M059J (cell line): ENCODE measurements at regions not wholly inside any gene's neighbourhood (a gene's known extent, or its start where the extent isn't known, plus 50 kb on each side); places are given as distances from the start of the nearest gene placed in this dataset.

ENCODE experiments used
- DNase-seq: peaks from one replicate; pipeline ENCODE4 v3.0.0-alpha.2; 2012; ENCODE audit warnings: low read depth

DNA sequence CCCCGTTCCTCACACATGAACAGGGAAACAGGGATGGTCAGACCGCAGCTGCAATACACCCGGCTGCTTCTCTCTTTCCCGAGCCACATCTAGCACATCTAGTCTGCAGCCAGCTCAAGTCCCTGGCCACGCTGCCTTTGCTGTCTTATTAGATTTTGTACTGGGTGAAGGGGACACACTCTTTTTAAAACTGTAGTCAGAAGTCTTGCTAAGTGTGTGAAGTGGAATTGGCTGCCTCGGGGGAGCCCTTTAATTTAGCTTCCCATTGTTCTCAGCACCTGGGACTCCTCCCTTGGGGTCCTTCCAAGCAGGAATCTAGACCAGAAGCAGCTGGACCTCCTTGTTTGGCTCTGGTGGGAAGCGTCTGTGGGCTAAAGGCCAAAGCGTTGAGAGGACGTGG lies 420.0 kb downstream of the CTTN start:
- DNase-seq: no peak

DNA sequence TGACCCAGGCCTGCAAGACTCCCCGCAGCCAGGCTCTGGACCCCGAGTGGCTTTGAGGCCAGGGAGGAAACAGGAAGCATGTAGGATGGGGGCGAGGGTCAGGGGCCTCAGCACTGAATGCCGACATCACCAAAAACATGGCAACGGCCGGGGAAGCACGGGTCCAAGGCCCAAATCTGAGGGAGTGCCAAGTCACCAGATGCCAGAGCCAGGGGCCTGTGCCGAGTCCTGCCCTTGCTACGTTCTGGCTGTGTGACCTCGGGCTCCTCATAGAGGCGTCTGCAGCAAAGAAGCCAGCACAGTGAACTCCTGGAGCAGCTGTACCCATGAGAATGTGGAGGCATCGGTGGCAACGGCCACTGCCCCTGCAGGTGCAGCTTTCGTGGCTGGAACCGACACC lies 420.7 kb downstream of the CTTN start:
- DNase-seq: no peak

DNA sequence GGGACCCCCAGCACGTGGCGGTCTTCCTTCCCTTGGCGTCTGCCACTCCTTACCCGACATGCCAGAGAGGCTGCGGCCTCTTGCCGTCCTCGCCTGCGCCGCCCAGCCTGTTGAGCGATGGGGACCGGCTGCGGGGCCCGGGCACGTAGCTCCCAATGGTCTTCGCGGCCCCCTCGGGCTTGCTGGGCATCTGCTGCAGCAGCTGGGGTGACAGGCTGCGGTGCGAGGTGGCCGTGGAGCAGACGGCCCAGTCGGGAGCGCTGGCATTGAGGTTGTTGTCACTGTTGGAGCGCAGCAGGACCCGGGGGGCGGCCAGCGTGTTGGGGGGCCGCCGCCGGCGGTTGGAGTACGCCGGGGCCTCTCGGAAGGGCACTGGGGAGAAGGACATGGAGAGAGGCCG lies 422.0 kb downstream of the CTTN start:
- no peak for DNase-seq

DNA sequence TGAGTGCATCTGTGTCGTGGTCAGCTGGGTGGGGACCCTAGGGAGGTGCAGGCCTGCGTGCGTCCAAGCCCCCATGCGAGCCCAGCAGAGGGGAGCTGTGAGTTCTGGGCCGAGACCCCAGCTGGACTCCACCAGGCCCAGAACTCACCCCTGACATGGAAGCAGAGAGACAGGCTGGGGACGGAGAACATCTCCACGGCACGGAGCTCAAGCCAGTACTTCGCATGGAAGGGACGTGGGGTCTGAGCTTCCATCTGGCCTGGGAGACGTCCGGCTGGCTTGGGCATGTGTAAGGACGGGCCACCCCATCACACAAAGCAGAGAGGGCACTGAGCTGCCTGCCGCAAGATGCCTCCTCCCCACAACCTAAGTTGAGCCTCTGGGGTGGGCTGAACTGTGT lies 422.4 kb downstream of the CTTN start:
- no peak for DNase-seq

DNA sequence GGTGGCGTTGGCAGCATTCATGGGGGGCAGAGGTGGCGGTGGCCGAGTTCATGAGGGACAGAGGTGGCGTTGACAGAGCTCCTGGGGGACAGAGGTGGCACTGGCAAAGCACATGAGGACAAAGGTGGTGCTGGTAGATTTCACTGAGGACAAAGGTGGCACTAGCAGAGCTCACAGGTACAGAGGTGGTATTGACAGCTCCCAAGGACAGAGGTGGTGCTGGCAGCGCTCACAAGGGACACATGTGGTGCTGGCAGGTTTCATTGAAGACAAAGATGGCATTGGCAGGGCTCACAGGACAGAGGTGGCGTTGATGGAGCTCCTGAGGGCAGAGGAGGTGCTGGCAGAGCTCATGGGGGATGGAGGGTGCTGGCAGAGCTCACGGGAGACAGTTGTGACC lies 425.4 kb downstream of the CTTN start:
- DNase-seq: no peak

DNA sequence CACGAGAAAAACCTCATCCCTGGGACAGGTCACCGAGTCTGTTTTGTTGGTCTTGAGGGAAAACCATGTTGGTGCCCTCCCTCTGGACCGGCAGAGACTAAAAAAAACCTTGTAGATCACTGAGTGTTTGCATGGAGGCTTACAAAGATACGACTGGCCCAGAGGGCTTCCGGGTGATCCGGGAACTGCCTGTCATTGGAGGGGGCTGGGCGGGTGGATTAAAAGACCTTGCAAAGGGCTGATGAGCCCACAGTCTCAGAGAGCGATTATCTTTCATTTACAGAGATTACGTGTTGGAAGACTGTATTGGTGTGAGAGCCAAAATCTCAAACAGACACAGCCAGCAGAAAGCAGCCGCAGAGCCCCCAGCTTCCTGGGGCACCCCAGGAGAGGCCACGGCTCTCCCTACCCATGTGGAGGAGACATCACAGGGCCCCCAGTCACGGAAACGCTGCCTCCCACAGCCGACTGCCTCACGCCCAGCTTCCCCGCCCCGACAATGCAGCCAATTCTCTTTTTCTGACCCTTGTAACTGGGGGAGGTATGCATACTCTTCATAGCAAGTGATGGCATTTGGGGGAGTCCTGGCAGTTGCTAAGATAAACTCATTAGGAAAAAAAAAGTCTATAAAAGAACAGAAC lies 426.4 kb downstream of the CTTN start:
- DNase-seq: no peak

DNA sequence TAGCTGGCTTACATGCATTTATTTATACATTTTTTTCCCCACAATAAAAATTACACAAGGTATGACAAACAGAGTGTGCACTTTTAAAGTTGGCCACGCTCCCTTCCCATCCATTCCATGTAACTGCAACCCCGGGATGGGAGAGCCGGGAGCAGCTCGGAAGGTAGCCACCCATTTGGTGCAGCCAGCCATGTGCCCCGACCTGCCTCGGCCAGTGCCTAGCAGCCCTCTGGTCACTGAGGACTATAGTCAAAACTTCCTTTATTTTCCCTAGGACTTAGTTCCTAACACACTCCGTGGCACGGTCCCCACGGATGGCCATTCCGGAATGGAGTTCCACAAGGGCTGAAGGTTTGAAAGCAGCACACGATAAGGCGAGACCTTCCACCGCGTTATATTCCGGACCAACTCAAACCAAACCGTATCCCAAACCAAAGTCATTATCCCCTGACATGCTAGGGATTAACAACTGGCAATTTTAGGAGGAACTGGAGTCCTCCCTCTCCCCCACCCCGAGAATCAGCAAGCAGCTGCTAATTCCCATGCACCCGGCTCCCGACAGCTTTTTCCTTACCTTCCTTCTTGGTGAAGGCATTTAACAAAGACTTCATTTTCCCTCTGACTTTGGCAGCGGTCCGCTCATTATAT lies 426.4 kb downstream of the SHANK2 start:
- DNase-seq: no peak

DNA sequence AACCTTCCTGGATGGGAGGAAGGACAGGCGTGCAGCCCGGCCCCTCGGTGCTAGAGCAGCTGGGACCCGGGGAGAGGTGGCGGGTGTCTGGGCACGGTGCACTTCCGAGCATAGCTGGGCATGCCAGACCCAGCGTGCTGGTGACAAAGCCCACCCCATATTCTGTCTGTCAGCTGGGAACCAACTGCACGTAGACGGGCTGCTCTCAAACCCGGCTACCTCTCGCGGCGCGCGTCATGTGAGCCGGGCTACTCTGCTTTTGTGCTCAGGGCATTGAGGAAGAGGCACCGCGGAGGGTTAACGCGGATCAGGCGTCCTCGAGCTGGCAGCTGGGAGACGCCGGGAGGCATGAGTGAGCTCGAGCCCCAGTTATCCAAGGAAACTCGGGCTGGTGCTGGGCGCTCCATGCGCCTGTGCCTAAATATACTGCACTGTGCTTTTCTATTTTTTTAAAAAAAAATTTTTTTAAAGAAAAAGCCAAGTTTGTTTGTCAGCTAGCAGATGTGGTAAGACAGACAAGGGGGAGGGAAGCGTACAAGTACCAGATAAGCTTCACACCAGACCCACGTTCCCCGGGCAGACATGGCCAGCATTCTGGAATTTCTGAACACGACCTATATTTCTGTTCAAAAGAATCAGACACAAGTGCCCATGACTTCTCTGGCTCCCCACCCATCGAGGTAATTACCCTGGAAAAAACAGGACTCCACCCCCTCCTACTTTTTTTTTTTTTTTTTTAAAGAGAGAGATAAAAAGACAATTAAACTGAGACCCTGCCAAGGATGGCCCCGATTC lies 425.6 kb downstream of the SHANK2 start:
- DNase-seq: no peak

DNA sequence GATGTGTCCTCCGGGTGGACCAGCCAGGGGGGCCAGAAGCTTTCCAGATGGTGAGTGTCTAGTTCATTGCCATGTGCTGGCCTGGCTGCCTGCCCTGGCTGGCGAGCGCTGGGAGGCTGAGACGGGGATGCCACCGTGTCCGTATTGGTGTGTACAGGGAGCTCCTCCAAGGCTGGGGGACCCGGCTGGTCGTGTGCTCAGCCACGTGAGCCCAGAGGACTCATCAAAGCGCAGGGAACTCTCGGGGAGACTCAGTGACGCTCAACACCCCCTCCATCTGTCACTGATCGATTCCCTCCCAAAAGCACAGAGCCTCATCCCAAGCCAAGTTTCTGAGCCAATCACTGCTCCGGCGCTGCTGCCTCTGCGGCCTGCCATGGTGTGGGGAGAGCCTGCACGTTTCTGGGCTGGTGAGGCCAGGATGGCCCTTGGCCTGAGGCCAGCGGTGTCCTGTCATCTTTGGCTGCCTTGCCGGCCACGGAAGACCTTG lies 423.7 kb downstream of the SHANK2 start:
- no peak for DNase-seq

DNA sequence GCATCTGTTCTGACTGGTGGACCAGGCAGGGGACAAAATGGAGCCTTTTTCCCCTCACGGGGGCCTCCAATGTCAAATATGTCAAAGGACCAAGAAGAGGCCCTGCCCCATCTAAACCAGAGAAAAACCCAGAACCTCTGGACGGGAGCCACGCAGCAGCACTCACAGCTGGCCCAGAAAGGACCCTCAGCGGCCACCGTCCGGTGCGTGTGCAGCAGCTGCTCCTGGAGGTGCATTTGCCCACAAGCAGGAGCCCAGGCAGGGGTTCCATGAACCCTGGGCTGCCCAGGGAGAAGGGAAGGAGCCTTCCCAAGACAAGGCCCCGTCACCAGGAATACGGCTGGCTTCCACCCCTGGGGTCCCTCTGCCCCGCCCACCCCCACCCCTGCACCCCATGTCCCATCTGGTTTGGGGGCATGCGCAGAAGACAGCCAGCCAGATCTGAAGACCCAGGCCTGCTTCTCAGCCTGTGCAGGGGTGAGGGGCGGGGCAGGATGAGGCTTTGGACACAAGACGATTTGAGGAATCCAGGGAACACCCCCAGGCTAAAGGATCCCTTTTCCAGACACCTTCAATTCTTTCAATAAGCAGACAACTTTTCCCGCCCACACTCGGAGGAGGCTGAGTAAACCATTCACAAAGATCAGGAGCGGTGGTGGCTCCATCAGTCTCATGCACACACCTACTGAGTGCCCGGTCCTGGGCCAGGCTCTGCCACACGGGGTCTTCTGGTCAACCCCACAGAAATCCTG lies 423.1 kb downstream of the SHANK2 start:
- no peak for DNase-seq

DNA sequence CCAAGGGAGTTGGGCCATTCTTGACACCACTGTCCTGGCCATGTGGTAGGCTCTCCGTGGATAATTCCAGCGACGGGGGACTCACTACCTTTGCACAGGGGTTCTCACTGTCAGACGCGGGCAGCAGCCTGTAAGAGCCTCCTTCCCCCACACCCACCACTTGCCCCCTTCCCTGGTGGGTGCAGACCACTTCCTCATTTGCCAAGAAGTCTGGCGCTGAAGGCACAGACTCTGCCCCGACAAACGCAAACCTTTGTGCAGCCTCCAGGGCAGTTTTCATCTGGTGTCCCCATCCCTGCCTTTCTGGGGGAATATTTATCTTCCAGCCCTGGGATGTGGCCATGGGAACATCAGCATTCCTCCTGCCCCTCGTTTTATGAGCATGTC lies 422.5 kb downstream of the SHANK2 start:
- DNase-seq: no peak

DNA sequence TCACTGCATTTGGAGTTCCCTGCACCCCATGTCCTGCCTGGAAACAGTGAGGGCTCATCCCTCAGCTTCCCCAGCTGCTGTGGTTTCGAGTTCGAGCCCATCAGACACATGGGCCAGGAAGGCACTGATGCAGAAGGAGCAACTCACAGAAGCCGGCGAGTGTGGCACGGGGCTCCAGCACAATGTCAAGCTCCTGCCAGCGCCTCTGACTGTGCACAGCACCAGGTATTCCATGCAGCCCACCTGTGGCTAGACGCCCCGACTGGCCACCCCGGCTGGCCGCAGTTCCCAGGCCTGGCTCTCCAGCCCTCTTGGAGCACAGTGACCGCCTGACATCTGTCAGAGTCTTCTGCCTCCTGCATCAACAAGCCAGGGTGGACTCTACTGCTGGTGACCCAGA lies 419.4 kb downstream of the SHANK2 start:
- DNase-seq: no peak

DNA sequence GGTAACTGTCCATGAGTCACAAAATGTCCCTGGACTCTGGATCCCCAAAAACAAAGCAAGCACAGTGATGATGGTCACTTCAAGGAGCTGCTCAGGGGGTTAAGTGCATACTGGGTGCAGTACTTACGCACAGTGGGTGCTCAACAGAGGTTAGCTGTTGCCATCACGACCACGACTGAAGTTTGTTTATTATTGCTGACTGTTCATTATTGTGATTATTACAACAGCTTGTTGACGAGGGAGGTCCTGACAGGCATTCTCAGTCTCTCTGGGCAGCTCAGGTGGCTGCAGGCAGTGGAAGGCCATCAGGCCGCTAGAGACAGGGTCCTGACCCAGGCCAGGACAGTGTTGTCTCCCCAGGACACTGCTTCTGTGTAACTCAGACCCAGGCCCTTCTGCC lies 418.8 kb downstream of the SHANK2 start:
- DNase-seq: no peak

DNA sequence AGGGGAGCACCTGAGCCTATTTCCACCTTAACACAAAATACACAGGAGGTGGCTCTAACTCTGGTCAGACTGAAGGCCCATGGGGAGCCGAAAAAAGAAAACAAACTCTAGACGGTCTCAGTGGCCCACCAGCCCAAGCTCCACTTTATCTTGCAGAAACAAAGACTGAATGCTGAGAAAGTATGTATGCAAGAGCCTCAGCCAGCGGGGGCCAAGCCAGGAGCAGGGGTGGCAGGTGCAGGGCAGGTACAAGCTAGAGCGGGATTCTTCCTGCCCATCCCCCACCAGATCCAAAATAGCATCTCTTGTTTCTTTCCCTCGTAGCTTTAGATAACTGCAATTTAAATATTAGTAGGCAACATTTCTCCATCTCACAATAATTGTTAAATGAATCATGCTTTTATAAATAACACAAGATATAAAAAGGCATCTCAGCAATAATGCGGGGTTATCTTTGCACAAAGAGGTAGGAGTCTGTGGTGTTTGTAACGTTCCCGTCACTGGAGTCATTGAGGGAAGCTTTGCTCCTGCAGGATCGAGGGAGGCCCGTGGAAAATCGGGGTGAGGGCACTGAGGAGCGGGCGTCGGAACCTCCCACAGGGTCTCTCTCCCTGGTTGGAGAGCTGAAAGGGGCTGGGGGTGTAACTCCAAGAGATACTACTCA lies 418.0 kb downstream of the SHANK2 start:
- DNase-seq: no peak

DNA sequence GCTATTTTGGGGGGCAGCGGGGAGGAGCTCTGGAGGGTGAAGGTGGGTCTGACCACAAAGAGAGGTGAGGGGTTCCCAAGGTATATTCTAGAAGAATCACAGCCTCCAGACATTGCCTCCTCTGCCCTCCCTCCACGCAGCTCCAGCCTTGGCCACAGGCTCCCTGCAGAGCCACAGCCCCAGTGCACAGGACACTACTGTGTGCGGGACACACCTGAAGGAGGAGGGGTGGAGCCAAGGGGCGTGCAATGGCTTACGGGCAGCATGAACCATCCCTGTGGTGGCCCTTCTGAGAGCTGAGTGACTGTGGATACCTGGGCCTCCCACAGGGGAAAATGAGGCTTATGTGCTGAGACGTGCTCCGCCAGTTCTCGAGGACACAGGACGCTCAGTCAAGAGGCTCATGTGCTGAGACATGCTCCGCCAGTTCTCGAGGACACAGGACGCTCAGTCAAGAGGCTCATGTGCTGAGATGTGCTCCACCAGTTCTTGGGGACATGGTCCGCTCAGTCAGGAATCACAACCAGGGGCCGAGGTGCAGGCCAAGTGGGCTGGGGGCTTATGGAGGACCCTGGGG lies 417.3 kb downstream of the SHANK2 start:
- DNase-seq: no peak

DNA sequence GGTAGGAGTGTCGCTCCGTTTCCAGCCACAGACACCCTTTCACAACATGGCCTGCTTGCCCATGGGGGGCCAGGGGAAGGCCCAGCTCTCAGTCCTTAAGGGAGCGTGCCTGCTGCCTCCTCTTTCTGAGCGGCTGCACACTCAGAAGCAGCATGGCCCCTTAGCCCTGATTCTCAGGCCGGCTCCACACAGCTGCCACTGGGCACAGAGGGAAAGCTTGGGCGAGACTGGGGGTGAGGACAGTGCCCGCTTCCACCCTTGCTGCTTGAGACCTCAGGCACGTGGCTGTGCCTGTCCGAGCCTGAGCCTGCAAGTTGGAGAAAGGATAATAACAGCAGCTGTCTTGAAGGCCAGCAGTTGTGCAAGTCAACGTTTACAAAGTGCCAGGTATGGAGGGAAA lies 416.3 kb downstream of the SHANK2 start:
- no peak for DNase-seq

DNA sequence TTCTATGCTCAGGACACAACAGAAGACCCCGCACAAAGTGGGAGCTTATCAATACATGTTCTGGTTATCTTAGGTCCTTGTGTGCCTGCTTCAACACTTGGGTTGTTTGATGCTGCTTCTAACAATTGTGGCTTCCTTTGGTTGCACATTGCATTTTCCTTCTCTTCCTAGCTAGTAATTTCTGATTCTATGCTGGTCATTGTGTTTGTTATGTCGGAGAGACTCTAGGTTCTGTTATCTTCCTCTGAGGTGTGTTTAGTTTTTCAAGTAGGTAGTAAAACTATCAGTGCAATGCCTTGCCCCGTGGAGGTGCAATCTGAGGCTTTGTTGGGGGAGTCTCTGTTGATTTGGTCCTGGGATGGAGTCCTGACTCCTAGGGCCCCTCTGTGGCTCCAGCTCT lies 414.2 kb downstream of the SHANK2 start:
- no peak for DNase-seq

DNA sequence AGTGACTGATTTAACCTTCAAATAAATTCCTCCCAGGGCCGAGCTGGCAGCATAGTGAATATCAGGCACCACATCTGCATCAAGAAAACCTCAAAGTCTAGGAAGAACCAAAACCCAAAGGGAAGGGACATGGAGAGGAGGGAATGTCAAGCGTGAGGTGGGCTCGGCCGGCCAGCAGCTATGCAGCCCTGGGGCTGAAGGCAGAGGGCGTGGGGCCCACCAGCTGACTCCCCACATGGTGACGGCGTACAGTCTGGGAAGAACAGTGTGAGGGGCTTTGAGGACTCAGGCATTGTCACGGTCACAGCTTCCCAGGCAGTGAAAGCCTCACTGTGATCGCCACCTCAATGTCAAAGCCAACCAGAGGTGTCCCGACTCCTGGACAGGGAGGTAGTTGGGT lies 412.5 kb downstream of the SHANK2 start:
- no peak for DNase-seq

DNA sequence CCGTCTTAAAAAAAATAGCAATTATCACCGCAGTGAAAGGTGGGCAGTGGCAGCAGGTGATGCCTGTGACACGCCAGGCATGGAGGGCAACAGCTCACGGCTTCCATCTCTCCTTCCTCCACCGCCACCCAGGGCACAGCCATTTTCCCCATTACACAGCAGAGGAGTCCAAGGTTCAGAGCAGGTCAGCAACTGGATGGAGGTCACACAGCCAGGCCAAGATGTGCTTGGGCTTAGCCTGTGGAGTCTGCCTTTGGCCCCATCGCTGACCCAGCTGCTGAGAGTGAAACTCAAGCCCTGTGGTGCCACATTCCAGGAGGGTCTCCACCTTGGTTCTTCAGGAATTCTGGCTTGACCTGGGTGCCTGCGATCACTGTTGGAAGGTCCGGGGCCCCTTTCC lies 411.1 kb downstream of the SHANK2 start:
- DNase-seq: no peak

DNA sequence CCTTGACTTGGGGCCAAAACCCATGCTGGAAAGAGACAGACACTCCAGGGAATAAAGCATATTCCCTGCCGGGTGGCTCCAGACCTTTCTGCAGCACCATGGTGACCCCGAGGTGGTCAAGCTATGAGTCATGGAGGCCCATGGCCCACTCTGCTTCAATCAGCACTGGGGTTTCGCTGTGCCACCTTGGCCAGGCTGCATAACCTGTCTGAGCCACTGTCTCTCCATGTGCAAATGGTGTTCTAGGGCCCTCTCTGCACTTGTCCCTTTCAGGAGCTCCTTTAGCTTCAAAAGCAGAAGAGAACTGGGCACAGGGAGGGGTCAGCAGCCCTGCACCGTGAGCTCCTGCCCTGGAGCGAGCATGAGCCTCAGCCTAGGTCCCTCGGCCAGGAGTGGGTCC lies 410.1 kb downstream of the SHANK2 start:
- DNase-seq: no peak

DNA sequence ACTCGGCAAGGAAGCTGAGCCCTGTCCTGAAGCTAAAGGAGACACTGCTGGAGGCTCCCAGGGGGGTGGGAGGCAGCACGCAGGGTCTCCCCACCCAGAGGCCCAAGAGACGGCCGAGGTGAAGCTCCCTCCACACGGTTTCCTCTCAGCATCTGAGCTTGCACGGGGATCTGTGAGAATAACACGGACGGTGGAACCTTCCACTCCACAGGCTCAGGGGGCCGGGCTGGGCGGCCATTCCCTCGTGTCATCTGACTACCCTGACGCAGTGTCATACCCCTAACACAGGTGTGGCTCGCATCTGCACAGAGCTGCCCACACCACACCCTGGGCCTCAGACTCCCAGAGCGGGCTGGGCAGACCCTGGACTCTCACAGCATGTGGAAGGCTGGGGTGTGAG lies 409.7 kb downstream of the SHANK2 start:
- no peak for DNase-seq

DNA sequence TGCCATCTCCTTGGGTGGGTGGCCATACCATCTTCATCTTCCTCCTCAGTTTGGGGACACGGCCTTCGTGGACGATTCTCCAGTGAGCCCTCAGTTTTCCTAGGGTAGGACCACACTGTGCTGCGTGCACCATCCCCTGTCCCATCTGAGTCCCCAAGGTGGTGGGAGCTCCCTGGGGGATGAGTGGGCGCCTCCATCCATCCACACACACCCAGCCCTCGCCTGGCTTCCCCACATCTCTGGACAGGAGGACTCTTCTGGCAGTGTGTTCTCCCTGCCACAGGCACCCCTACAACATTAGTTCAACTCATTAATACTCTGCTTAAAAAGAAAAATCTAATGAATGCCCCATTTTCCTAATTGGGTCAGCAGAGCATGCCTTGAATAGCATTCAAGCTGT lies 408.5 kb downstream of the SHANK2 start:
- no peak for DNase-seq
